ENCODE measurements at regions not wholly inside any gene's neighbourhood (a gene's known extent, or its start where the extent isn't known, plus 50 kb on each side); places are given as distances from the start of the nearest gene placed in this dataset.

- Histone ChIP-seq H3K4me1 (replicated peaks) (no peaks in the 10 kb centered on the region), H3K27ac (no peak overlapping the region), H3K4me3 (no peak overlapping the region), H3K27me3 (replicated peaks; ENCODE audit: insufficient read depth) (no peaks in the 10 kb centered on the region), H3K36me3 (no peaks in the 10 kb centered on the region), H3K9me3 (no peaks in the 10 kb centered on the region)
- WGBS, result 50% methylated on average over 9 of the region's 9 CpGs
- DNase-seq (ENCODE audit: low spot score), result no peak
- intact Hi-C loops (cut with DNase I), result no loop called here
- TF ChIP-seq POLR2A (IDR thresholded peaks at IDR 0.05) (no peak), POLR2AphosphoS5 (IDR thresholded peaks at IDR 0.05) (no peak), CTCF (IDR thresholded peaks at IDR 0.05) (no peak)
Measured at GRCh38 chr16:5977329-5977728, 879.7 kb upstream of the EEF2KMT start.

GRCh38 chr16:5972747-5973146 lies 875.2 kb upstream of the EEF2KMT start:
- Histone ChIP-seq H3K27ac (no peak overlapping the region), H3K4me3 (no peak overlapping the region), H3K27me3 (replicated peaks; ENCODE audit: insufficient read depth) (no peaks in the 10 kb centered on the region), H3K4me1 (replicated peaks) (no peaks in the 10 kb centered on the region), H3K9me3 (no peaks in the 10 kb centered on the region), H3K36me3 (no peaks in the 10 kb centered on the region)
- intact Hi-C loops (cut with DNase I), result no loop called here
- no peak for TF ChIP-seq POLR2AphosphoS5 (IDR thresholded peaks at IDR 0.05)
- TF ChIP-seq POLR2A (IDR thresholded peaks at IDR 0.05), result no peak
- TF ChIP-seq CTCF (IDR thresholded peaks at IDR 0.05), result no peak
- no peak for DNase-seq (ENCODE audit: low spot score)
- 67% methylated on average over 1 of the region's 1 CpG for WGBS

GRCh38 chr16:5971924-5972323 lies 874.3 kb upstream of the EEF2KMT start:
- intact Hi-C loops (cut with DNase I), result no loop called here
- TF ChIP-seq CTCF (IDR thresholded peaks at IDR 0.05) (no peak), POLR2AphosphoS5 (IDR thresholded peaks at IDR 0.05) (no peak), POLR2A (IDR thresholded peaks at IDR 0.05) (no peak)
- Histone ChIP-seq H3K27me3 (replicated peaks; ENCODE audit: insufficient read depth) (no peaks in the 10 kb centered on the region), H3K36me3 (no peaks in the 10 kb centered on the region), H3K4me3 (no peak overlapping the region), H3K4me1 (replicated peaks) (no peaks in the 10 kb centered on the region), H3K9me3 (no peaks in the 10 kb centered on the region), H3K27ac (no peak overlapping the region)
- 76% methylated on average over 2 of the region's 2 CpGs for WGBS
- DNase-seq (ENCODE audit: low spot score), result no peak

- TF ChIP-seq POLR2AphosphoS5 (IDR thresholded peaks at IDR 0.05), result no peak
- no peaks in the 10 kb centered on the region for H3K36me3 ChIP-seq
- H3K9me3 ChIP-seq, result no peaks in the 10 kb centered on the region
- 64% methylated on average over 2 of the region's 2 CpGs for WGBS
- H3K4me3 ChIP-seq, result no peak overlapping the region
- intact Hi-C loops (cut with DNase I), result no loop called here
- no peaks in the 10 kb centered on the region for H3K4me1 ChIP-seq (replicated peaks)
- no peak for DNase-seq (ENCODE audit: low spot score)
- H3K27ac ChIP-seq, result no peak overlapping the region
- no peaks in the 10 kb centered on the region for H3K27me3 ChIP-seq (replicated peaks; ENCODE audit: insufficient read depth)
Measured at GRCh38 chr16:5971106-5971505, 873.5 kb upstream of the EEF2KMT start.

GRCh38 chr16:5966004-5966403 lies 868.4 kb upstream of the EEF2KMT start:
- Histone ChIP-seq H3K27ac (no peak overlapping the region), H3K36me3 (no peaks in the 10 kb centered on the region), H3K9me3 (no peaks in the 10 kb centered on the region), H3K4me1 (replicated peaks) (no peaks in the 10 kb centered on the region), H3K4me3 (no peak overlapping the region), H3K27me3 (replicated peaks; ENCODE audit: insufficient read depth) (no peaks in the 10 kb centered on the region)
- WGBS, result 40% methylated on average over 7 of the region's 7 CpGs
- intact Hi-C loops (cut with DNase I), result no loop called here
- TF ChIP-seq POLR2AphosphoS5 (IDR thresholded peaks at IDR 0.05) (no peak), CTCF (IDR thresholded peaks at IDR 0.05) (no peak), POLR2A (IDR thresholded peaks at IDR 0.05) (no peak)
- DNase-seq (ENCODE audit: low spot score), result no peak
